Midbrain (tissue), 1 donor: ENCODE measurements at regions not wholly inside any gene's neighbourhood (a gene's known extent, or its start where the extent isn't known, plus 50 kb on each side); places are given as distances from the start of the nearest gene placed in this dataset.
"Not testable (repeated sequence)": the region's sequence is repeated elsewhere in the genome, so short reads cannot be mapped to it uniquely, and the experiment has no call there.

ENCODE experiments used
- DNase-seq: peaks from one replicate; lab custom pipeline; 2025; lab: John Stamatoyannopoulos, UW

- DNase-seq: not testable (repeated sequence)
Measured at GRCh38 chr12:87421233-87421632, 608.0 kb downstream of the C12orf50 start.

GRCh38 chr12:87413784-87414183 lies 615.4 kb downstream of the C12orf50 start:
- DNase-seq: no peak

- no peak for DNase-seq
Measured at GRCh38 chr12:87406926-87407325, 622.3 kb downstream of the C12orf50 start.

GRCh38 chr12:87405918-87406317 lies 623.3 kb downstream of the C12orf50 start:
- no peak for DNase-seq

GRCh38 chr12:87394168-87394567 lies 635.0 kb downstream of the C12orf50 start:
- not testable (repeated sequence) for DNase-seq

GRCh38 chr12:87388376-87388775 lies 640.8 kb downstream of the C12orf50 start:
- DNase-seq: no peak

DNA sequence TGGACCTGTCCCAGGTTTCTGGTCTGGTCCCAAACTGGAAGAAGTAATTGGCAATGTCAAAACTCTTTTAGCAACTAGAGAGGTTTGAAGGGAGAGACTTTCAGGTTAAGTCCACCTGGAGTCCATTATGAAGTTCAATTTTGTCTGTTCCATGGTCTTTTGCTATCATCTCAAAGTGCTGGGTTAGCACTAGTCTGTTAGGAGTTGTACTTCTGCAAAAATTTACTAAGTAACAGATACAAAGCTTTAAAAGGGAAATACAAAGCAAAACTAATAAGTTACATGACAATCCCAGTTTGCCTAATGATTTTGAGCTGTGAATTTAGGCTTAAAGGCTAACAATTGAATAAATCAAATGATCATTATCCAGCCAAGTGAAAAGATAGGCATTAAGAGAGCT lies 643.9 kb downstream of the C12orf50 start:
- DNase-seq: no peak

DNA sequence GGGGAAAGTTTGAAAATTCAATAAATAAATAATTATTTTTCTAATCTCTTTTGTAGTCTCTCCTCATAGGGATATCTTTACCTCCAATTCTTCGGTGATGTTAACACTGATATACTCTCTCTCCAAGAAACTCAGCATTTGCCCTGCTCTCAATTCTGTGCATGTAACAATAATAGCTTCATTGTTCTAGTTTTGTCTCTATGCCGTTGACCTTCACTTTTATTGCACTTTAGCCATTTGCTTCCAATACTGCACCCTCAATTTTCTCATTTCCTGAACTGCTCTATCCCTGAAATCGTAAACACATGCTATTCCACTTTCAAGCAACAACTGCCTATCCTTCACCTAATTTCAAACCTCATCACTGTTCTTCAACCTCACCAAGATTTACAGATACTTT lies 645.0 kb downstream of the C12orf50 start:
- no peak for DNase-seq

- DNase-seq: no peak
Measured at GRCh38 chr12:87383680-87384079, 645.5 kb downstream of the C12orf50 start.

- DNase-seq: no peak
Measured at GRCh38 chr12:87382959-87383566, 646.1 kb downstream of the C12orf50 start.

DNA sequence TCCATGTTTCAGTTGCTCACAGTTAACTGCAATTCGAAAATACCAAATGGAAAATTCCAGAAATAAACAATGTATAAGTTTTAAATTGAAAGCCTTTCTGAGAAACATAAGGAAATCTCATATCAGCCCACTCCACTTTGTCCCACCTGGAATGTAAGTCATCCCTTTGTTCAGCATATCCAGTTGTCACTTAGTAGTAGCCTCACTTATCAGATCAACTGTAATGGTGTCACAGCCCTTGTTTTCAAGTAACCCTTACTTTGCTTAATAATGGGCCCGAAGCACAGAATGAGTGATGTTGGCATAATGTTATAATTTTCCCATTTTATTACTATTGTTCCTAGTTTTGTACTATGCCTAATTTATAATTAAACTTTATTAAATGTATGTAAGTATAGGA lies 646.8 kb downstream of the C12orf50 start:
- no peak for DNase-seq

- no peak for DNase-seq
Measured at GRCh38 chr12:87381742-87382141, 647.5 kb downstream of the C12orf50 start.

DNA sequence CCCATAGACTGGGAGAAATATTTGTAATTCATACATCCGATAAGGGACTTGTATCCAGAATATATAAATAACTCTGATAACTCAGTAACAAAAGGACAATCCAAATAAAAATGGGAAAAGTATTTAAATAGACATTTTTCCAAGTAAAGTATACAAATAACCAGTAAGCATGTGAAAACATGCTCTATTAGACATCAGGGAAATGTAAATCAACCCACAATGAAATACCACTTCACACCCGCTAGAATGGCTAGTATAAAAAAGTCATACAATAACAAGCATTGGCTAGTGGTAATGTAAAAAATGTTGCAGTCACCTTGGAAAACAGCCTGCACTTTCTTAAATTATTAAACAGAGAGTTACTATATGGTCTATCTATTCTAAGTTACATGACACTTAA lies 650.7 kb downstream of the C12orf50 start:
- no peak for DNase-seq

- DNase-seq: no peak
Measured at GRCh38 chr12:87376722-87377121, 652.5 kb downstream of the C12orf50 start.

DNA sequence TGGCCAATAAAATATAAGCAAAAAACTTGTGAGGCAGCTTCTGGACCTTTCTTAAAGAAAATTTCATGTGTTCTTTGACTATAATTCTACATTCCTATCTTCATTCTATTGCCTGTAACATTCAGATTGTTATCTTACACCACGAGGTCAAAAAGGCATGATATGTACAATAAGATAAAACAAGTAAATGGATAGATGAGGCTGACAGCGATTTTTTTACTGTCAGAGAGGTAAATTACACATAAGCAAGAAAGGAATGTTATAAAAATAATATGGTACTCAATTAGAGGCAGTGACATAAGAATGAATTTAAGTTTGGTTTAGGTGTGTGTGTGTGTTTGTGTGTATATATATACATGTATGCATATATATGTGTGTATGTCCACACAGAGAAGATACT lies 660.0 kb downstream of the C12orf50 start:
- DNase-seq: no peak

GRCh38 chr12:87368259-87368658 lies 660.9 kb downstream of the C12orf50 start:
- no peak for DNase-seq

- DNase-seq: no peak
Measured at GRCh38 chr12:87365423-87365822, 663.8 kb downstream of the C12orf50 start.

DNA sequence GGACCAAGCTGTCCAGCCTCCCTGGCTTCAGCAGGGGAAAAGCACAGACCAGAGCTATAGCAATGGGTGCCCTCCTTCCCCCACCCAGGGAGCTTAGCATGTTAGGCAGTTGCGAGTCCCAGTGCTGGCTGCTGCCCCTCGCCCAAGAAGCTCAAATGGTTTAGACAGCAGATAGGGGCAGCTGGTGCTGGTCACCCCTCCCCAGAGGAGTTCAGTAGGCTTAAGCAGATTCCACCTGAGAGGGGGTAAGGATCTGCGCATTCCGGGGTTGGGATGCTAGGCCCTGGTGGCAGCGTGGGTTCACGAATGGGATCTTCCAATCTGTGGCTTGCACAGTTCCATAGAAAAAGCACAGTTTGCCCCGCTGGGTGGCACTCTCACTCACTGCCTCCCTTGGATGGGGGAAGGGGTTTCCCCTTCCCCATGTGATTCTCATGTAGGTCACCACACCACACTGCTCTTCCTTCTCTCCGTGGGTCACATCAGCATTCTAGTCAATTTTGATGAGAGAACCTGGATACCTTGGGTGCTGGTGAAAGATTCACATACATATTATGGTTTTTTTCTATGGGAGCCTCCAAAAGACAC lies 665.6 kb downstream of the C12orf50 start:
- DNase-seq: no peak

DNA sequence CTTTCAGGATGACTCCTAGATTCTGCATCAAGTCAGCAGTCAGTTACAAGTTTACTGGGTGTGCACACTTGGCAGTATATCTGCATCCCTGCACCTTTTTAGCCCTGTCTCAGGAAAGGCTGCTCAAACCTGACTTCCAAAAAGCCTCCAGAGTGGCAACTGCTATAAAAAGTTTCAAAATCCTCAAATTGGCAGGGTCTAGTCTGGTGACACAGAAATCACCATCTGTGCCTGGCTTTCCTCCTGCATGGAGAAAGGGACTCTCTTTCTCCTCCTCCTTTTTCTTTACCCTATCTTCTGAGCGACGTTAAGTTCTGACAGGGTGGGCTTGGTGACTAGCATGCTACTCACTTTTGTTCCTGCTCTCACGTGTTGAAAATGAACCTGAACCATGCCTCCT lies 679.5 kb downstream of the C12orf50 start:
- no peak for DNase-seq

DNA sequence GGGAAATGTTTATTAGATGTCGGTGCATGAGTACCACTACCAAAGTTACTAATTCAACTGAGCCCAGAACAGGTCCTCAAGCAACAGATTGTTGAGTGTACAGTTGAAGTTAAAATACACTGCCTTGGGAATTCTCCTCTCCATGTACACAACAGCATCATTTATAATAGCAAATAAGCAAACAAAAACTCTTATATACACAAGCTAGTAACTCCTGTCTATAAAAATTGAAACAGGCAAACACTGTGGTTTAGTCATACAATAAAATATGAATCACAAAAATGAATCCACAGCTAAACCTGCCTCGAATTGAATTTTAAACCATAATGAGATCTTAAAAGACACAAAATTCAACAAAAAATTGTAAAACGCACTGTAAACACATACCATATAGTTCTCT lies 681.1 kb downstream of the C12orf50 start:
- DNase-seq: no peak

DNA sequence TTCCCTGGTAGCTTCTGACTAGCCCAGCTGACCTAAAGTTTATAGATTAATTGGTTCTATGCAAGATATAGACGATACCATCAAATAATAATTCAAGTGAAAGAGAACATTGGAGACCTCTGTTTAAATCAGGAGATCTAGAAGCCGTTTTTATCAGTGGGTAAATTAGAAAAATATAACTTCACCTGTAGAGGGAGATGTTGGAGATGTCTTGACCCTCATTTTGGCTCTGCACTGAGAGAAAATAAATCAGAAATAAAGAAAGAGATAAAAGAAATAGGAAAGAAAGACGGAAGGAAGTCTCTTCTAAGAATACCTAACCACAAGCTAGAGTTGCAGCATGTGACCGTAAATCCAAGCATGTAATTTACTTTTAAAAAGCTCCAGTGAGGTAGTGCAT lies 684.5 kb downstream of the C12orf50 start:
- DNase-seq: no peak

DNA sequence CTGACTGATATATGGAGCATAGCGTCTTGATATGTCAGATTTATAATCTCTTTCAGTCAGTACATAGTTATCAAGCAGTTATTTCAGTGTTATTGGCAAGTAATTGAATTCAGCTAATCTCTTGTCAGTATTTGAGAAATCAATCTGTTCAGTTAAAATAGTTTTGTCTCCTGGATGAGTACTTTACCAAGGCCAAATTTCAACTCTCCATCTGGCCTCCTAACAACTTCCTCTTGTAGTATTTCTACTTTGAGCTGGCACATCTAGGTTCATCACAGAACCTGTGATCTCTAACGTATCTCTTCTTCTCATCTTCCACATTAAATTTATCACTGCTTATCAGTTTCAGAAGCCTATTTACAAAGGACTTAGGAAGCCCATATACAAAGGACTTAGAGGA lies 690.5 kb downstream of the C12orf50 start:
- no peak for DNase-seq

DNA sequence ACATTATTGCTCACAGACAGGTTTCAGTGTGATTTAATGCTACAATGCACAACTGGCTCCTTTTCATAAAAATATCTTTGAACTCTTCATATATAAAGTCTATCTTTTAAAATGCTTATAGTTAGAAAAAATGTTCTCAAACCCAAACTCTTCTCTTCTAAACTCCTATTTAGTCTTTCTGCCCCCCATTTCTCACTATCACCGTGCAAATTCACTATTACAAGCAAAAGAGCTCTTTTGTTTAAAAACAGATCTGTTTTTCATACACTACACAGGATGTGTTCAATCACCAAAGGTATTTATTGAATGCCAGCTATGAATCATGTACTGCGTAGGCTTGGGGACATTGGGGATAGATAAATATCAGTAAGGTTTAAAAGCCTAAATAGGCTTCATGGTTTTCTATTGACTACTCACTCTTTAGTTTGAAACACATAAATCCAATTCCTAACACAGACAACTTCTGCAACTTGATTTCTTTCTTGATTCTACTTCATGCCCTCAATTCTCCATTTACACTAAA lies 692.3 kb downstream of the C12orf50 start:
- no peak for DNase-seq
